Astrocyte (in vitro differentiated cells and primary cell): ENCODE measurements at regions not wholly inside any gene's neighbourhood (a gene's known extent, or its start where the extent isn't known, plus 50 kb on each side); places are given as distances from the start of the nearest gene placed in this dataset.

Source experiments
- DNase-seq: peaks from one replicate; pipeline ENCODE4 v3.0.0-alpha.2; 2010; ENCODE audit warnings: low read depth
- FAIRE-seq: peaks from 2 replicates; lab custom pipeline; 2011; peaks lifted over from hg19 to GRCh38; lab: Jason Lieb, UNC
- H2AFZ ChIP-seq: 2 replicates; pipeline ENCODE4 v1.6.0; 2012; ENCODE audit warnings: low read depth, low read length, inconsistent platforms
- H3K27ac ChIP-seq: 2 replicates; pipeline ENCODE4 v1.5.1; 2011; ENCODE audit warnings: low read depth, low read length, inconsistent platforms
- H3K27me3 ChIP-seq: 2 replicates; pipeline ENCODE4 v1.6.0; 2011; ENCODE audit warnings: low read length, inconsistent platforms; ENCODE audit not compliant: insufficient read depth
- H3K36me3 ChIP-seq: 2 replicates; pipeline ENCODE4 v1.5.1; 2011; ENCODE audit warnings: low read length, inconsistent platforms; ENCODE audit not compliant: insufficient read depth
- H3K4me1 ChIP-seq: 2 replicates; pipeline ENCODE4 v1.5.1; 2011; ENCODE audit warnings: low read length, inconsistent platforms; ENCODE audit not compliant: insufficient read depth
- H3K4me2 ChIP-seq: 2 replicates; pipeline ENCODE4 v1.6.0; 2012; ENCODE audit warnings: low read length, inconsistent platforms
- H3K4me3 ChIP-seq: 2 replicates; pipeline ENCODE4 v1.5.1; 2011; ENCODE audit warnings: low read depth, mild to moderate bottlenecking, low read length, inconsistent platforms; ENCODE audit not compliant: insufficient read depth
- H3K79me2 ChIP-seq: 2 replicates; pipeline ENCODE4 v1.6.0; 2012; ENCODE audit warnings: mild to moderate bottlenecking, low read length, inconsistent platforms; ENCODE audit not compliant: insufficient read depth
- H3K9ac ChIP-seq: 2 replicates; pipeline ENCODE4 v1.6.0; 2012; ENCODE audit warnings: mild to moderate bottlenecking, low read length, inconsistent platforms
- H3K9me3 ChIP-seq: 2 replicates; pipeline ENCODE4 v1.5.1; 2012; ENCODE audit warnings: low read depth, mild to moderate bottlenecking, low read length, inconsistent platforms; ENCODE audit not compliant: insufficient read depth
- H4K20me1 ChIP-seq: 2 replicates; pipeline ENCODE4 v1.6.0; 2012; ENCODE audit warnings: low read length, inconsistent platforms; ENCODE audit not compliant: insufficient read depth
- H3K27ac Mint-ChIP-seq: one replicate; pipeline ENCODE4 v1.8.0; 2021; ENCODE audit warnings: mild to moderate bottlenecking, mixed read lengths; ENCODE audit not compliant: unreplicated experiment
- H3K27me3 Mint-ChIP-seq: one replicate; pipeline ENCODE4 v1.8.0; 2021; ENCODE audit warnings: low read depth, mixed read lengths; ENCODE audit not compliant: unreplicated experiment
- H3K36me3 Mint-ChIP-seq: one replicate; pipeline ENCODE4 v1.8.0; 2021; ENCODE audit warnings: low read depth, mixed read lengths; ENCODE audit not compliant: unreplicated experiment
- H3K4me1 Mint-ChIP-seq: one replicate; pipeline ENCODE4 v1.8.0; 2021; ENCODE audit warnings: low read depth, mixed read lengths; ENCODE audit not compliant: unreplicated experiment
- H3K4me3 Mint-ChIP-seq: one replicate; pipeline ENCODE4 v1.8.0; 2021; ENCODE audit warnings: mild to moderate bottlenecking, moderate library complexity, mixed read lengths; ENCODE audit not compliant: unreplicated experiment
- H3K9me3 Mint-ChIP-seq: one replicate; pipeline ENCODE4 v1.8.0; 2021; ENCODE audit warnings: mild to moderate bottlenecking, mixed read lengths; ENCODE audit not compliant: unreplicated experiment
- CTCF ChIP-seq: IDR thresholded peaks from 2 replicates; pipeline ENCODE4 v1.5.1; 2011; ENCODE audit warnings: low read depth, mild to moderate bottlenecking, inconsistent platforms, low read length, moderate library complexity; ENCODE audit not compliant: insufficient read depth
- EZH2 ChIP-seq: IDR thresholded peaks from 2 replicates; pipeline ENCODE4 v1.6.1; 2012; ENCODE audit warnings: mild to moderate bottlenecking, low read length, inconsistent platforms; ENCODE audit not compliant: insufficient read depth

- Mint-ChIP-seq H3K4me3 (no peak overlapping the region), H3K4me1 (no peaks in the 10 kb centered on the region), H3K27me3 (peaks cover 3% of the 10 kb centered on the region), H3K27ac (no peak overlapping the region), H3K9me3 (no peaks in the 10 kb centered on the region), H3K36me3 (no peaks in the 10 kb centered on the region)
- no peak overlapping the region for H3K9ac ChIP-seq
- no peak overlapping the region for H3K27ac ChIP-seq
- H3K4me1 ChIP-seq = no peaks in the 10 kb centered on the region
- H3K4me2 ChIP-seq = no peak overlapping the region
- no peaks in the 10 kb centered on the region for H3K36me3 ChIP-seq
- H2AFZ ChIP-seq = no peak overlapping the region
- no peaks in the 10 kb centered on the region for H3K79me2 ChIP-seq
- H4K20me1 ChIP-seq = no peaks in the 10 kb centered on the region
- H3K27me3 ChIP-seq = no peaks in the 10 kb centered on the region
- TF ChIP-seq CTCF = no peak
- no peak for TF ChIP-seq EZH2
- no peak for FAIRE-seq
- H3K4me3 ChIP-seq = no peak overlapping the region
- H3K9me3 ChIP-seq = no peaks in the 10 kb centered on the region
- DNase-seq = no peak
Observed at GRCh38 chr4:95602872-95603271, 54.1 kb upstream of the UNC5C start.

- no peaks in the 10 kb centered on the region for H3K4me1 ChIP-seq
- FAIRE-seq = no peak
- H3K36me3 ChIP-seq = no peaks in the 10 kb centered on the region
- no peaks in the 10 kb centered on the region for H3K36me3 Mint-ChIP-seq
- H3K9ac ChIP-seq = no peak overlapping the region
- H4K20me1 ChIP-seq = no peaks in the 10 kb centered on the region
- no peak overlapping the region for H3K4me3 Mint-ChIP-seq
- H3K27ac ChIP-seq = no peak overlapping the region
- H2AFZ ChIP-seq = no peak overlapping the region
- H3K4me2 ChIP-seq = no peak overlapping the region
- no peaks in the 10 kb centered on the region for H3K9me3 Mint-ChIP-seq
- no peak overlapping the region for H3K4me3 ChIP-seq
- H3K79me2 ChIP-seq = no peaks in the 10 kb centered on the region
- H3K4me1 Mint-ChIP-seq = no peaks in the 10 kb centered on the region
- H3K27me3 Mint-ChIP-seq = peaks cover 3% of the 10 kb centered on the region
- TF ChIP-seq EZH2 = no peak
- no peak for TF ChIP-seq CTCF
- no peak overlapping the region for H3K27ac Mint-ChIP-seq
- no peak for DNase-seq
- H3K27me3 ChIP-seq = no peaks in the 10 kb centered on the region
- H3K9me3 ChIP-seq = no peaks in the 10 kb centered on the region
Observed at GRCh38 chr4:95601356-95601755, 52.6 kb upstream of the UNC5C start.

GRCh38 chr4:95599777-95600400 lies 51.1 kb upstream of the UNC5C start:
- Histone ChIP-seq H3K4me1 (no peaks in the 10 kb centered on the region), H3K27me3 (no peaks in the 10 kb centered on the region), H3K27ac (no peak overlapping the region), H3K9me3 (no peaks in the 10 kb centered on the region), H3K9ac (no peak overlapping the region), H4K20me1 (no peaks in the 10 kb centered on the region), H3K36me3 (no peaks in the 10 kb centered on the region), H3K4me3 (no peak overlapping the region), H2AFZ (no peak overlapping the region), H3K4me2 (no peak overlapping the region), H3K79me2 (no peaks in the 10 kb centered on the region)
- no peaks in the 10 kb centered on the region for H3K9me3 Mint-ChIP-seq
- peaks cover 3% of the 10 kb centered on the region for H3K27me3 Mint-ChIP-seq
- DNase-seq = no peak
- no peaks in the 10 kb centered on the region for H3K36me3 Mint-ChIP-seq
- H3K27ac Mint-ChIP-seq = no peak overlapping the region
- no peaks in the 10 kb centered on the region for H3K4me1 Mint-ChIP-seq
- FAIRE-seq = no peak
- no peak overlapping the region for H3K4me3 Mint-ChIP-seq
- no peak for TF ChIP-seq EZH2
- no peak for TF ChIP-seq CTCF
